NT2/D1 (cell line): ENCODE measurements at regions not wholly inside any gene's neighbourhood (a gene's known extent, or its start where the extent isn't known, plus 50 kb on each side); places are given as distances from the start of the nearest gene placed in this dataset.

ENCODE experiments used
- SUZ12 ChIP-seq: IDR thresholded peaks from 2 replicates; pipeline ENCODE4 v1.6.1; 2011; ENCODE audit not compliant: insufficient read length, insufficient read depth; ENCODE audit errors: extremely low read depth
- YY1 ChIP-seq: IDR thresholded peaks from 2 replicates; pipeline ENCODE4 v1.6.1; 2011; ENCODE audit not compliant: insufficient read length, insufficient read depth
- ZNF274 ChIP-seq: IDR thresholded peaks from 2 replicates; pipeline ENCODE4 v1.6.1; 2011; ENCODE audit warnings: mild to moderate bottlenecking, low read depth, low read length

DNA sequence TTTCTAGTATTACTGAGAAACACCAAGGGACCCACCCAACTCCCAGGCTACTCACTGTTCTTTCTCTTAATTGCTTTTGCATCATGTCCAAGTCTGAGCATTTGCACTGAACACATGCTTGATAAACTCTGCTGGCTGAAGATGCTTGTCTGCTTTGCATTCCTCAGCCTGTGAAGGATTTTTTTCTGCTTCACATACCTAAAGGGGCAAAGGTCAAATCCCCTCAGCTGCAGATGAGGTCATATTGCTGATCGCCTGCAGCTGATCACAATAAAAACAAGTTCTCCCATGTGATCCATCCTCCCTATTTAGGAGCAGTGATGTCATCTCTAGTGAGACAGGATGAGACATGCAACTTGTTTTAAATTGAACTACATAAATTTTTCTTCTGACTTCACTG is 84.6 kb upstream of the DCBLD2 start:
- TF ChIP-seq ZNF274 (no peak), SUZ12 (no peak), YY1 (no peak)
